ENCODE measurements at regions not wholly inside any gene's neighbourhood (a gene's known extent, or its start where the extent isn't known, plus 50 kb on each side); places are given as distances from the start of the nearest gene placed in this dataset.

GRCh38 chr2:22616031-22616430 is 768.9 kb upstream of the KLHL29 start:
- Histone ChIP-seq H3K36me3 (no peaks in the 10 kb centered on the region), H3K4me3 (no peak overlapping the region), H3K27ac (no peak overlapping the region), H3K4me1 (no peaks in the 10 kb centered on the region), H3K27me3 (no peaks in the 10 kb centered on the region), H3K9me3 (no peaks in the 10 kb centered on the region), H3K9ac (ENCODE audit: low read depth in 2 of 2, low read length in 2 of 2) (no peak overlapping the region)
- DNase-seq, result no peak
- intact Hi-C loops (cut with DNase I), result no loop called here
- TF ChIP-seq CTCF (IDR thresholded peaks at IDR 0.05), result no peak

GRCh38 chr2:22623620-22624019 is 761.4 kb upstream of the KLHL29 start:
- no peak overlapping the region for H3K27ac ChIP-seq
- no peak for DNase-seq
- no peaks in the 10 kb centered on the region for H3K36me3 ChIP-seq
- H3K9ac ChIP-seq (ENCODE audit: low read depth in 2 of 2, low read length in 2 of 2), result no peak overlapping the region
- no peak overlapping the region for H3K4me3 ChIP-seq
- H3K27me3 ChIP-seq, result no peaks in the 10 kb centered on the region
- intact Hi-C loops (cut with DNase I), result no loop called here
- TF ChIP-seq CTCF (IDR thresholded peaks at IDR 0.05), result no peak
- H3K4me1 ChIP-seq, result no peaks in the 10 kb centered on the region
- no peaks in the 10 kb centered on the region for H3K9me3 ChIP-seq

- DNase-seq, result peak; percentile 18
- Histone ChIP-seq H3K9ac (ENCODE audit: low read depth in 2 of 2, low read length in 2 of 2) (no peak overlapping the region), H3K4me3 (no peak overlapping the region), H3K27ac (no peak overlapping the region), H3K4me1 (no peaks in the 10 kb centered on the region), H3K27me3 (no peaks in the 10 kb centered on the region), H3K36me3 (no peaks in the 10 kb centered on the region), H3K9me3 (no peaks in the 10 kb centered on the region)
- intact Hi-C loops (cut with DNase I), result no loop called here
- TF ChIP-seq CTCF (IDR thresholded peaks at IDR 0.05), result no peak
Observed at GRCh38 chr2:22626621-22627020, 758.4 kb upstream of the KLHL29 start.

GRCh38 chr2:22628221-22628620 is 756.8 kb upstream of the KLHL29 start:
- no peak for TF ChIP-seq CTCF (IDR thresholded peaks at IDR 0.05)
- Histone ChIP-seq H3K4me3 (no peak overlapping the region), H3K27ac (no peak overlapping the region), H3K27me3 (no peaks in the 10 kb centered on the region), H3K9ac (ENCODE audit: low read depth in 2 of 2, low read length in 2 of 2) (no peak overlapping the region), H3K9me3 (no peaks in the 10 kb centered on the region), H3K4me1 (no peaks in the 10 kb centered on the region), H3K36me3 (no peaks in the 10 kb centered on the region)
- DNase-seq, result no peak
- intact Hi-C loops (cut with DNase I), result no loop called here

GRCh38 chr2:22628906-22629305 is 756.1 kb upstream of the KLHL29 start:
- no peak for DNase-seq

More at GRCh38 chr2:22628906-22629305, 756.1 kb upstream of the KLHL29 start:
- H3K4me3 ChIP-seq, result no peak overlapping the region
- no peaks in the 10 kb centered on the region for H3K9me3 ChIP-seq
- H3K9ac ChIP-seq (ENCODE audit: low read depth in 2 of 2, low read length in 2 of 2), result no peak overlapping the region
- H3K27me3 ChIP-seq, result no peaks in the 10 kb centered on the region
- H3K27ac ChIP-seq, result no peak overlapping the region
- H3K4me1 ChIP-seq, result no peaks in the 10 kb centered on the region
- H3K36me3 ChIP-seq, result no peaks in the 10 kb centered on the region
- TF ChIP-seq CTCF (IDR thresholded peaks at IDR 0.05), result no peak
- intact Hi-C loops (cut with DNase I), result no loop called here

Measured in colonic mucosa (tissue), 4 donors.